ENCODE measurements at regions not wholly inside any gene's neighbourhood (a gene's known extent, or its start where the extent isn't known, plus 50 kb on each side); places are given as distances from the start of the nearest gene placed in this dataset.

GRCh38 chr1:244164511-244164890 lies 113.4 kb downstream of the ZBTB18 start:
- Mint-ChIP-seq H3K27me3 (no peaks in the 10 kb centered on the region), H3K9me3 (no peaks in the 10 kb centered on the region), H3K36me3 (no peaks in the 10 kb centered on the region), H3K27ac (no peak overlapping the region), H3K4me3 (no peak overlapping the region), H3K4me1 (no peaks in the 10 kb centered on the region)
- no peak for DNase-seq
- CTCF ChIA-PET: interaction anchor here (0.5 kb wide), 1 partner anchor 46 kb away, joined by 3 read pairs; no protein-coding TSS in a partner anchor

DNA sequence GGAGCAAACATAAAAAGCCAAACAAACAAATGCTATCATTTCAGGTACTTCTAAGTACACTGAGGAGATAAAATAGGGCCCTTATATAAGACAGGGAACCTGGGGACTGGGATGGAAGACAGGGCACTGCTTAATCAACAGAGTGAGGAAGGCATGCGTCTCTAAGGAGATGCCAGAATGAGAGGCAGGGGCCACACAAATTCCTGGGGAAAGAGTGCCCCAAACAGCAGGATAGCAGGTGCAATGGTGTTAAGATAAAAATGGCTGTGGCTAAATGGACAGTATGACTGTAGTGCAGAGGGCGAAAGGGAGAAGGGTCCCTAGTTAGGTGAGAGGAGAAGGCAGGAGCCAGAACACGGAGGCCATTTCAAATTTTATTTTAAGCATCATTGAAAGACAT lies 113.9 kb downstream of the ZBTB18 start:
- CTCF ChIA-PET: no interaction called here
- Mint-ChIP-seq H3K36me3 (no peaks in the 10 kb centered on the region), H3K27me3 (no peaks in the 10 kb centered on the region), H3K9me3 (no peaks in the 10 kb centered on the region), H3K4me3 (no peak overlapping the region), H3K4me1 (no peaks in the 10 kb centered on the region), H3K27ac (no peak overlapping the region)
- DNase-seq: no peak

- Mint-ChIP-seq H3K36me3 (no peaks in the 10 kb centered on the region), H3K27me3 (no peaks in the 10 kb centered on the region), H3K4me3 (no peak overlapping the region), H3K4me1 (no peaks in the 10 kb centered on the region), H3K9me3 (no peaks in the 10 kb centered on the region), H3K27ac (no peak overlapping the region)
- no peak for DNase-seq
- CTCF ChIA-PET: no interaction called here
Measured at GRCh38 chr1:244165701-244166100, 114.6 kb downstream of the ZBTB18 start.

DNA sequence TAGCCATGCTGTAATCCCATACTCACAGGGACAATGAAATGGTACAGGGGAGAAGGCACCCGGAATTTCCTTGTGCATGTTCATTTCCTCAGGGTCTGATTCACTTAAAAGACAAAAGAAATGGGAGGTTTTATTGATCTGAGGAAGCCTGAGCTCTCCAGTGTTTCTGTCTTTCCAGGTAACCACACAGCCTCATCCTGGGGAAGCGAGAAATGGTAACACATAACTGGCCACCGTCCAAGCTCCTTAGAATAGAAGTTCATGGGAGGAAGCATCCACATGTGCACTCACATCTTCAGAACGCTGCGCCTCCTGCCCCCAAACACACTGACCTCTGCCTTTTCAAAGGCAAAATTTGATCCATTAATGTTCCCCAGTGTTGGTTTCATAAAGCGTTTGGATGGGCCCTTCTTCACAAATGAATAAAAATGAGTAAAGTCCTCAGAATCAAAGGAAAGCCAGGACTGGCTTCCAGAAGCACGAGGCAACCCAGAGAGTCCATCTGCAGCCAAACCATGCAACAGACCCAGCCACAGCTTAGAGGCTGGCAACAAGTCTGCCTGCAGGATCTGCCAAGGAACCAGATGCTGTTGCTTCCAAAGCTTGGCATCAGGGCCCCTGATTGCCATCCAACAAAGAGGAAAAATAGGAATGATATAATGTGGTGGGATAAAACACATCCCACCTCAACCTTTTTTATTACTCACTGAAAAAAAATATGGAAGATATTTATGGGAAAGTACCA lies 120.3 kb downstream of the ZBTB18 start:
- no peaks in the 10 kb centered on the region for H3K36me3 Mint-ChIP-seq
- H3K4me1 Mint-ChIP-seq: no peaks in the 10 kb centered on the region
- H3K4me3 Mint-ChIP-seq: no peak overlapping the region
- no peaks in the 10 kb centered on the region for H3K9me3 Mint-ChIP-seq
- CTCF ChIA-PET: no interaction called here
- H3K27ac Mint-ChIP-seq: no peak overlapping the region
- H3K27me3 Mint-ChIP-seq: no peaks in the 10 kb centered on the region
- DNase-seq: no peak

GRCh38 chr1:244173240-244173639 lies 122.2 kb downstream of the ZBTB18 start:
- CTCF ChIA-PET: no interaction called here
- H3K9me3 Mint-ChIP-seq: no peaks in the 10 kb centered on the region
- H3K4me3 Mint-ChIP-seq: no peak overlapping the region
- no peak overlapping the region for H3K27ac Mint-ChIP-seq
- H3K4me1 Mint-ChIP-seq: no peaks in the 10 kb centered on the region
- no peak for DNase-seq
- no peaks in the 10 kb centered on the region for H3K36me3 Mint-ChIP-seq
- H3K27me3 Mint-ChIP-seq: no peaks in the 10 kb centered on the region

DNA sequence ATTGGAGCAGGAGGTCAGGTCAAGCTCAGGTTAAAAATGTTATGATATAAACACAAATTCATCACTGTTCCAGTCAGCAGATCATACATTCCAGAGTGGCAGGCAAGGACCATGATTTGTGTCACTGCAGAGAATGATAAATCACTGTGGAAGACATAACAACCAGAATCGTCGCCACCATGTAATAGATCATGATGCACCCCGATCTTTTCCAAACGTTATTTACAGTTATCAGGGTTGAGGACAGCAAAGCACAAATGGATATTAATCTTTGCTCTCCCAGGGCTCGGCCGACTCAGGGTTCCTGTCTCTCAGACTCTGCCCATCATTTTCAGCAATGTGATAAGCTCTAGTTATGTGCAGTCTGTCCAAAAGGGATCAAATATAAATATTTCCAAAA lies 122.7 kb downstream of the ZBTB18 start:
- Mint-ChIP-seq H3K27me3 (no peaks in the 10 kb centered on the region), H3K4me1 (no peaks in the 10 kb centered on the region), H3K27ac (no peak overlapping the region), H3K36me3 (no peaks in the 10 kb centered on the region), H3K9me3 (no peaks in the 10 kb centered on the region), H3K4me3 (no peak overlapping the region)
- CTCF ChIA-PET: no interaction called here
- DNase-seq: no peak

DNA sequence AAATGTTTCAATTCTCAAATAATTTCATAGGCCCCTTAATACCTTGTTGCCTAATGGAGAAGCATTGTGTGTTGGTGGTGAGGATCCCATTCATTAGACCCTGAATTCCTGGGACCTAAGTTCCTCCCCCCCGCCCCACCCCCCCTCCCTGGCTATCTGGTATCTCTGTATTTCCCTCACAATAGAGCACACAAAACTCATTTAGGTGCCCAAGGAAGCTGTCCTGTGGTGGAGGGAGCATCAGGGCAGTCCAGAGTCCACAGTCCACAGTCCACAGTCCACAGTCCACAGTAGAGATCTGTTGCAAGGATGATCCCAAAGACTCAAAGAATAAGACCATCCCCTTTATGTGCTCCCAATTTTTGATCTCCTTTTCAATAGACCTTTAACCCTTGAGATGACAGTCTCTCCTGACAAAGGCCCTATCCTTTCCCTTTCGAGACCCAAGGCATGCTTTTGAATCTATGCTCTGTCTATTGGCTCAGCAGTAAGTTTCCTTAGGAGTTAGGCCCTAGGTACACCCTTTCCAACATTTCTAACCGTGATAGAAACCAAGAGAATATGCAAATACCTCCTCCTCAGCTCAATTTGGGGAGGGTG lies 123.9 kb downstream of the ZBTB18 start:
- Mint-ChIP-seq H3K4me3 (no peak overlapping the region), H3K27ac (no peak overlapping the region), H3K9me3 (no peaks in the 10 kb centered on the region), H3K36me3 (no peaks in the 10 kb centered on the region), H3K27me3 (no peaks in the 10 kb centered on the region), H3K4me1 (no peaks in the 10 kb centered on the region)
- DNase-seq: no peak
- CTCF ChIA-PET: no interaction called here

- Mint-ChIP-seq H3K4me3 (no peak overlapping the region), H3K27me3 (no peaks in the 10 kb centered on the region), H3K27ac (no peak overlapping the region)
Measured at GRCh38 chr1:244176201-244176600, 125.1 kb downstream of the ZBTB18 start.

GRCh38 chr1:244180256-244180655 lies 129.2 kb downstream of the ZBTB18 start:
- Mint-ChIP-seq H3K27me3 (no peaks in the 10 kb centered on the region), H3K4me1 (no peaks in the 10 kb centered on the region), H3K9me3 (no peaks in the 10 kb centered on the region), H3K4me3 (no peak overlapping the region), H3K27ac (no peak overlapping the region), H3K36me3 (no peaks in the 10 kb centered on the region)
- CTCF ChIA-PET: no interaction called here
- no peak for DNase-seq

More at GRCh38 chr1:244176201-244176600, 125.1 kb downstream of the ZBTB18 start:
- CTCF ChIA-PET: no interaction called here
- no peaks in the 10 kb centered on the region for H3K36me3 Mint-ChIP-seq
- H3K9me3 Mint-ChIP-seq: no peaks in the 10 kb centered on the region
- no peak for DNase-seq
- no peaks in the 10 kb centered on the region for H3K4me1 Mint-ChIP-seq

GRCh38 chr1:244181867-244182266 lies 130.8 kb downstream of the ZBTB18 start:
- Mint-ChIP-seq H3K27ac (no peak overlapping the region), H3K27me3 (no peaks in the 10 kb centered on the region), H3K36me3 (no peaks in the 10 kb centered on the region), H3K9me3 (no peaks in the 10 kb centered on the region), H3K4me1 (no peaks in the 10 kb centered on the region), H3K4me3 (no peak overlapping the region)
- CTCF ChIA-PET: no interaction called here
- DNase-seq: no peak

- Mint-ChIP-seq H3K27me3 (no peaks in the 10 kb centered on the region), H3K4me3 (no peak overlapping the region), H3K27ac (no peak overlapping the region), H3K4me1 (no peaks in the 10 kb centered on the region), H3K36me3 (no peaks in the 10 kb centered on the region), H3K9me3 (no peaks in the 10 kb centered on the region)
- DNase-seq: no peak
- CTCF ChIA-PET: no interaction called here
Measured at GRCh38 chr1:244183037-244183436, 132.0 kb downstream of the ZBTB18 start.

GRCh38 chr1:244186372-244186771 lies 135.3 kb downstream of the ZBTB18 start:
- CTCF ChIA-PET: no interaction called here
- DNase-seq: no peak
- Mint-ChIP-seq H3K4me3 (no peak overlapping the region), H3K36me3 (no peaks in the 10 kb centered on the region), H3K9me3 (no peaks in the 10 kb centered on the region), H3K27ac (no peak overlapping the region), H3K4me1 (no peaks in the 10 kb centered on the region), H3K27me3 (no peaks in the 10 kb centered on the region)

DNA sequence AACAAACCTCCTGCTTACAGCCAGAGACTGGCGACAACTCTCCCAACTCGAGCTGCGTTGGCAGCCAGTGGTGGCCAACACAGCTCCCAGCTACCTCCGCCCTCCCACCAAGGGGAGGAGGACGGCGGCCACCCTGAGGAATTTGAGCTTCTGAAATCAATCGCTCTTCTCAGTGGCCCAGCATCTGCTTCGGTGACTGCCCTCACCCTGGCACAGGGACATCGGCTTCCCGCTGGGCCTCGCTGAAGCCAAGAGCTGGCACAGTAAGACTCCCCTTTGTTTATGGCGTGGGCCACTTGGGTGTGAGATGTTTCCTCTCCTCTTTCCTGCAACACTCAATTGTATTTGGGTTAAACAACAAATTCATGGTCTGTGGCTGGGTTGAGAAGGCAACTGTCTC lies 136.2 kb downstream of the ZBTB18 start:
- Mint-ChIP-seq H3K27ac (no peak overlapping the region), H3K36me3 (no peaks in the 10 kb centered on the region), H3K9me3 (no peaks in the 10 kb centered on the region), H3K4me1 (no peaks in the 10 kb centered on the region), H3K4me3 (no peak overlapping the region), H3K27me3 (no peaks in the 10 kb centered on the region)
- no peak for DNase-seq
- CTCF ChIA-PET: no interaction called here

DNA sequence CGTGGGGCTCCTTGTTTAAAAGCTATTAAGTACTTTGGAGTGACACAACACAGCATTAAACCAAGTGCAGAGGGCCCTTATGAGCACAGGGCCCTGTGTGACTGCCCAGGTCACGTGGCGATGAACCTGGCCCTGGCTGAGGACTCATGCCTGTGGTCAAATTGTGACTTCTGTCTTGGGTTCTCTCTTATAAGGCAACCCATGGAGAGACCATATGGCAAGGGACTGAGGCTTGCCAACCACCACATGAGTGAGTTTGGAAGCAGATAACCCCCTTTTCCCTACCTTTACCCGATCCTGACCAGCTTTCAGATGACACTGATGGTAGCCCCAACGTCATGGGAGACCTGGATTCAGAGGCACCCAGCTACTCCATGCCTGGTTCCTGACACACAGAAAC lies 140.5 kb downstream of the ZBTB18 start:
- no peaks in the 10 kb centered on the region for H3K36me3 Mint-ChIP-seq
- H3K9me3 Mint-ChIP-seq: no peaks in the 10 kb centered on the region
- DNase-seq: no peak
- CTCF ChIA-PET: no interaction called here
- H3K4me1 Mint-ChIP-seq: no peaks in the 10 kb centered on the region
- no peaks in the 10 kb centered on the region for H3K27me3 Mint-ChIP-seq
- H3K27ac Mint-ChIP-seq: no peak overlapping the region
- no peak overlapping the region for H3K4me3 Mint-ChIP-seq

DNA sequence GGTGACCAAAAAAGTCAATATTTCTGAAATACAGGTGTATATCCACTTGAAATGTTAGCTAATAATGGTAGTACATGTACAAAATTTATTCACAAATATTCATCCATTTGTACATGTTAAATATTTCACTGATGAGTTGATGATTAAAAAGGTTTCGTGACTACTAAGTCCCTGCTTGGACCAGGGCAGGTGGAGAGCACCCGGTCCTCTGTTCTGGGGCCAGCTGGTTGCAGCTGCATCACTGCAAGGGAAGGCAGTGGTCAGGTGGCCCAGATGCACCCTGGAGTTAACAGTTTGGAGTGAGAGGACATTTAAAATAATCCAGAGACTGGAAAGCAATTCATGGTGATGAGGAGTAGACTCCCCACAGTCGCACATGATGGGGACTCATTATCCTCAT lies 141.2 kb downstream of the ZBTB18 start:
- Mint-ChIP-seq H3K27ac (no peak overlapping the region), H3K4me1 (no peaks in the 10 kb centered on the region), H3K9me3 (no peaks in the 10 kb centered on the region), H3K27me3 (no peaks in the 10 kb centered on the region), H3K4me3 (no peak overlapping the region), H3K36me3 (no peaks in the 10 kb centered on the region)
- DNase-seq: no peak
- CTCF ChIA-PET: interaction anchor here (0.7 kb wide), 1 partner anchor 669 kb away, joined by 3 read pairs; no protein-coding TSS in a partner anchor

All from activated naive CD4-positive, alpha-beta T cell treated with anti-CD3 and anti-CD28 coated beads, Interleukin-2, amount 10 ng/mL, durations not matched to agents 7 days and 5 days (primary cell).